ENCODE measurements at regions not wholly inside any gene's neighbourhood (a gene's known extent, or its start where the extent isn't known, plus 50 kb on each side); places are given as distances from the start of the nearest gene placed in this dataset.
A peak's percentile ranks its signal among the peaks of the same experiment; 100 is the strongest.

GRCh38 chr2:150916467-150917396 lies 344.9 kb downstream of the RBM43 start:
- TF ChIP-seq CTCF (IDR thresholded peaks at IDR 0.05): no peak
- no peak for TF ChIP-seq POLR2A (IDR thresholded peaks at IDR 0.05)
- Histone ChIP-seq H3K4me3 (no peak overlapping the region), H3K36me3 (no peaks in the 10 kb centered on the region), H3K27ac (no peak overlapping the region), H3K4me1 (no peaks in the 10 kb centered on the region), H3K27me3 (no peaks in the 10 kb centered on the region), H3K9me3 (no peaks in the 10 kb centered on the region)
- intact Hi-C loops (cut with DNase I; ENCODE audit: low total_unique reads): no loop called here
- DNase-seq: no peak

GRCh38 chr2:150911766-150912280 lies 349.8 kb downstream of the RBM43 start:
- Histone ChIP-seq H3K4me3 (no peak overlapping the region), H3K27ac (peak overlapping the region; percentile 63 to 74), H3K36me3 (no peaks in the 10 kb centered on the region), H3K9me3 (no peaks in the 10 kb centered on the region), H3K27me3 (no peaks in the 10 kb centered on the region), H3K4me1 (no peaks in the 10 kb centered on the region)
- intact Hi-C loops (cut with DNase I; ENCODE audit: low total_unique reads): no loop called here
- peak; percentile 73 to 82 for DNase-seq
- TF ChIP-seq CTCF (IDR thresholded peaks at IDR 0.05) (peak; percentile 17 to 41 (median 30)), POLR2A (IDR thresholded peaks at IDR 0.05) (no peak)

- H3K4me3 ChIP-seq: no peak overlapping the region
- TF ChIP-seq POLR2A (IDR thresholded peaks at IDR 0.05) (no peak), CTCF (IDR thresholded peaks at IDR 0.05) (no peak)
- no peak for DNase-seq
- H3K27ac ChIP-seq: no peak overlapping the region
- no peaks in the 10 kb centered on the region for H3K27me3 ChIP-seq
- no peaks in the 10 kb centered on the region for H3K4me1 ChIP-seq
- intact Hi-C loops (cut with DNase I; ENCODE audit: low total_unique reads): no loop called here
- no peaks in the 10 kb centered on the region for H3K36me3 ChIP-seq
- H3K9me3 ChIP-seq: no peaks in the 10 kb centered on the region
These were observed 352.1 kb downstream of the RBM43 start for GRCh38 chr2:150909613-150910012.

- TF ChIP-seq CTCF (IDR thresholded peaks at IDR 0.05) (no peak), POLR2A (IDR thresholded peaks at IDR 0.05) (no peak)
- intact Hi-C loops (cut with DNase I; ENCODE audit: low total_unique reads): no loop called here
- H3K27ac ChIP-seq: no peak overlapping the region
- DNase-seq: no peak
- no peaks in the 10 kb centered on the region for H3K36me3 ChIP-seq
- H3K4me3 ChIP-seq: no peak overlapping the region
- no peaks in the 10 kb centered on the region for H3K27me3 ChIP-seq
- H3K9me3 ChIP-seq: no peaks in the 10 kb centered on the region
- H3K4me1 ChIP-seq: no peaks in the 10 kb centered on the region
These were observed 352.6 kb downstream of the RBM43 start for GRCh38 chr2:150909090-150909489.

- DNase-seq: no peak
- Histone ChIP-seq H3K27me3 (no peaks in the 10 kb centered on the region), H3K9me3 (no peaks in the 10 kb centered on the region), H3K36me3 (no peaks in the 10 kb centered on the region), H3K27ac (no peak overlapping the region), H3K4me3 (no peak overlapping the region), H3K4me1 (no peaks in the 10 kb centered on the region)
- no peak for TF ChIP-seq CTCF (IDR thresholded peaks at IDR 0.05)
- no peak for TF ChIP-seq POLR2A (IDR thresholded peaks at IDR 0.05)
- intact Hi-C loops (cut with DNase I; ENCODE audit: low total_unique reads): no loop called here
These were observed 354.2 kb downstream of the RBM43 start for GRCh38 chr2:150907466-150907865.
